Retinal pigment epithelial cell (primary cell): ENCODE measurements at regions not wholly inside any gene's neighbourhood (a gene's known extent, or its start where the extent isn't known, plus 50 kb on each side); places are given as distances from the start of the nearest gene placed in this dataset.

ENCODE experiments used
- DNase-seq: peaks from one replicate; pipeline ENCODE4 v3.0.0-alpha.2; 2010; ENCODE audit warnings: low read depth
- H3K4me3 ChIP-seq: 2 replicates; pipeline ENCODE4 v1.5.1; 2011; ENCODE audit warnings: mild to moderate bottlenecking, low read length, control low read depth, moderate library complexity
- TF ChIP-seq, protein P1 (sequence below): conservative IDR thresholded peaks from 2 replicates; pipeline ENCODE4 v1.5.1; 2011; ENCODE audit warnings: low read depth, low read length, control low read depth, inconsistent platforms

DNA sequence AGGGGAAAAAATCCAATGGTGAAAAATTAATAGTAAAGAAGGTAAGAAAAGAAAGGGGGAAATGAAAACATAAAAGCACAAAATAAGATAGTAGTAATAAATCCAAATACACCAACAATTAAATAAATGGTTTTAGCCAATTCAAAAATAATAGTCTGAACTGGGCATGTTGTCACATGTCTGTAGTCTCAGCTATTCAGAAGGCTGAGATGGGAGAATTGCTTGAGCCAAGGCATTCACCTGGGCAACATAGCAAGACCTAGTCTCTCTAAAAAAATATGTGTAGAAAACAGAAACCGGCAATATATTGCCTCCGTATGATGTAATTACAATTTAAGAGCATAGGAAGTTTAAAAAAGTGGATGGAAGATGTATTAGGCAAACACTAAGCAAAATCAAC lies 311.3 kb upstream of the FERMT1 start:
- DNase-seq = no peak
- H3K4me3 ChIP-seq = no peak overlapping the region
- TF ChIP-seq, protein P1, sequence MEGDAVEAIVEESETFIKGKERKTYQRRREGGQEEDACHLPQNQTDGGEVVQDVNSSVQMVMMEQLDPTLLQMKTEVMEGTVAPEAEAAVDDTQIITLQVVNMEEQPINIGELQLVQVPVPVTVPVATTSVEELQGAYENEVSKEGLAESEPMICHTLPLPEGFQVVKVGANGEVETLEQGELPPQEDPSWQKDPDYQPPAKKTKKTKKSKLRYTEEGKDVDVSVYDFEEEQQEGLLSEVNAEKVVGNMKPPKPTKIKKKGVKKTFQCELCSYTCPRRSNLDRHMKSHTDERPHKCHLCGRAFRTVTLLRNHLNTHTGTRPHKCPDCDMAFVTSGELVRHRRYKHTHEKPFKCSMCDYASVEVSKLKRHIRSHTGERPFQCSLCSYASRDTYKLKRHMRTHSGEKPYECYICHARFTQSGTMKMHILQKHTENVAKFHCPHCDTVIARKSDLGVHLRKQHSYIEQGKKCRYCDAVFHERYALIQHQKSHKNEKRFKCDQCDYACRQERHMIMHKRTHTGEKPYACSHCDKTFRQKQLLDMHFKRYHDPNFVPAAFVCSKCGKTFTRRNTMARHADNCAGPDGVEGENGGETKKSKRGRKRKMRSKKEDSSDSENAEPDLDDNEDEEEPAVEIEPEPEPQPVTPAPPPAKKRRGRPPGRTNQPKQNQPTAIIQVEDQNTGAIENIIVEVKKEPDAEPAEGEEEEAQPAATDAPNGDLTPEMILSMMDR = no peak

DNA sequence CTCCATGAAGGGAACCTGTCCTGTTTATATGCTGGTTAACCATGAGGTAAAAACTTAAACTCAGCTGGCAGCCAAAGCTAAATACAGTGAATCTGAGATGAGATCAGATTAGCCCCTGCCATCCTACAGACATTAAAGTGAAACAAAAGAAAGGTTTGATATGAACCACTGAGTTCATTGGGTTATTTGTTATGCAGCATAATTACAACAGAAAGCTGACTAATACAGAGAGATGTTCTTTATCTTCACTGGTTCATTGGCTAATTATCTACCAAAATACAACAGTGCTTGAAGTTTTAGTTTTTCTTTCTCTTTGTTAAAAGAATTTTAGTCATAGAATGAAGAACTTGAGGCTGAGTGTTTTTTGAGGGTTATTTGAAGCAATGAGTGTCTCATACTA lies 307.6 kb upstream of the FERMT1 start:
- TF ChIP-seq, protein P1 = no peak
- no peak overlapping the region for H3K4me3 ChIP-seq
- no peak for DNase-seq

DNA sequence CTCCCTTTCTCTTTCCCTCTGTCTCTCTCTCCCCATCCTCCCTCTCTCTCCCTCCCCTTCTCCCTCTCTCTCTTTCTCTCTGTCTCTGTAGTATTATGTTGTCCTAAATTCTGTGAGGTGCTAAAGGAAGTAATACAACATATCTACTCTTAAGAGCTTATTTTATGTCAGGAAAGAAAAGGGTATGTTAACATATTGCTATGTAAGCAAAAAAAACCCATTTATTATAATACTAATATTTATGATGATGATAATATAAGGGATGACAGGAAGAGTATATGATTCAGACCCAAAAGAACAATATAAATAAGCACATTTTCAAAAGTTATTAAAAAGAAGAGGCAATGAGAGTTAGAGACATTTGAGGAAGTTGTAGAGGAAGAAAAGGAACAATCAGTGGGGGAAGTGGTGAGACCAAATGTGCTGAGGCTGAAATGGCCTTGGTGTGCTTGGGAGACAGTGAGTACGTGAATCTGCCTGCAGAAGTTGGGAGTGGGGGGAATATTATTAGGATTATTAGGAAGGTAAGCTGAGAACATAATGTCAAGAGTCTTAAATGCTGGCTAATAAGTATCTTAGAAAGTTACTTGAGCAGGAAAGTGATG lies 303.6 kb upstream of the FERMT1 start:
- H3K4me3 ChIP-seq = no peak overlapping the region
- TF ChIP-seq, protein P1 = no peak
- DNase-seq = no peak

DNA sequence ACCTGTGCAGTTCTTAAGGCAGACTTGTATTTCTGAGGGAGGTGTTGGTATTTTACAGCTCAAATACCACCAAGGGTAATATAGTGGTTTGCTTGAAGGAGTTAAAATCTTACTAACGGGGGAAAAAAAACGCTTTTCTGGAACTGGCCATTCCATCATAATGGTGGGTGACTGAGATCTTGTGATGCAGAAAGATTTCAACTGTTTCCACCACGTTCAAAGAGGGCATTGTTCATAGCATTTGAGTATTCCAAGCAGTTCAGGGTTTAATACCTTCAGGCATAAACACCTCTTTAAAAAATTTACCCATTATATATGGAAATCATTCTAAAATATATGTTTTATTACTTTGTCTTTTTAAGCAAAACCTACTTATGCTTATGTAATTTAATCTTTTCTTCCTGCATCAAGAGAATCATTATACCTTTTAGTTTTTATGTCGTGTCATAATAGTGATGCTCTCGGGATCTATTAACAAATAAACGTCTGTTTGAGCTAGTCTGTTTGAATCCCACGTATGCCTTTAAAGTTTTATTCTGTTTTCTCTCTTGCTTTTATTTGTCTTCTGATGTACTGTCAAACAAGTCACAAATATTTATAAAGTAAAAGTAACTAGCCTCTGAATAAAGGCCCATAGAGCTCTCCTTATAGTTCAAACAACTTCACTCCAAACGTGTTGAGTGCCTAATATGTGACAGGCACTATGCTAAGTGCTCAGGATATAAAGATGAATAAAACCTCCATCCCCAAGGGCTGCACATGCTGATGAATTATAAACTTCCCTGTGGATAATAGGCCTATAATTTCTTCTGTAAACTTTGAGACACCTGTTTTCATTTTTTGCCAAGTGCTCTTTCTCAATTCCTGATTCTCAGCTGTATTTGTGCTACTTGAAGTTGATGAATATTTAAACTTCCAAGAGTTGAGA lies 298.8 kb upstream of the FERMT1 start:
- H3K4me3 ChIP-seq = no peak overlapping the region

DNA sequence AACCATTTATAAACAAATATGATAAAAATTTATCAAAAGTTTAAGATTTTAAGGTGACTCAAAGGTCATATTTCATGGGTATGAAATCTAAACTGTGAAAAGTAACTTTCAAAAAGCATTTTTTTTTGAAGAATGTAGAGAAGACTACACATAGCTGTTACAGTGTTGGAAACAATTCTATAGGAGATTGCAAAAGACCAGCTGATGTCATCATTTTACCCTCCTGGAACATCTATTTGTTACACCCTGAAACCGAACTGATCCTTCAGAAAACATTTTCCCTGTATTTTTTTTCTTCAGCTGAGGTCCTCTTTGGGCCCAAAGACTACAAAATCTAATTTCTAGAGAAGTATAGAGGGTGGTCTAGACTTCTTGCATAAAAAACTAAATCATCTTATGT lies 297.5 kb upstream of the FERMT1 start:
- no peak for DNase-seq
- H3K4me3 ChIP-seq = no peak overlapping the region
- TF ChIP-seq, protein P1 = no peak

More for the DNA sequence above, 298.8 kb upstream of the FERMT1 start:
- TF ChIP-seq, protein P1 = no peak
- DNase-seq = no peak

DNA sequence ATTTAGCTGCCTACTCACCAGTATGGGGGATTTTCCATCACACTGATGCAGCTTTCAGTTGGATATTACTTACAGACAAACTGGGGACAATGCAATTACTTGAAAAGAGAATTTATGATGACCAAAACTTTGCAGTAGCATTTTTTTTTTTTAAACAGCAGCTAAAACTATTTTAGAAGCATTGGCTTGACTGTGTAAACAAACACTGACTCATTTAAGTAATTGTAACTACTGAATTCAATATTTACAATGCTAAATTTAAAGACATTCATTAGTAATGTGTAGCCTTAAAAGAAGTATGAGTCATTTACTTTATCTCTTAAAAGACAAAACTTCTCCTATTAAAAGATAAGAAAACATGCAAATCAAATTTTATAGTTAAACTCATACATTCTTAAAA lies 295.9 kb upstream of the FERMT1 start:
- TF ChIP-seq, protein P1 = no peak
- H3K4me3 ChIP-seq = no peak overlapping the region
- DNase-seq = no peak
